ENCODE measurements at regions not wholly inside any gene's neighbourhood (a gene's known extent, or its start where the extent isn't known, plus 50 kb on each side); places are given as distances from the start of the nearest gene placed in this dataset.

DNA sequence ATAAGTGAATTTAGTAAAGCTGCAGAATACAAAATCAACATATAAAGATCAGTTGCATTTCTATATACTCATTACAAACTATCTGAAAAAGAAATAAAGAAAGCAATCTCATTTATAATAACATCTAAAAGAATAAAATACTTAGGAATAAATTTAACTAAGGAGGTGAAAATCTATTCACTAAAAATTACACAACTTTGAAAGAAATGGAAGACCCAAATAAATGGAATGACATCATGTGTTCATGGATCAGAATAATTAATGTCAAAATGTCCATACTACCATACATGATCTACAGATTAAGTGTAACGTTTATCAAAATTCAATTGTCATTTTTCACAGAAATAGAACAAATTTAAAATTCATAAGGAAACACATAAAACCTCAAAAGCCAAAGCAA is 194.9 kb downstream of the TINAG start:
- no peak overlapping the region for H3K27ac ChIP-seq (ENCODE audit: low read depth)
- DNase-seq (ENCODE audit: low spot score) (no peak), ATAC-seq (no peak)
- no peak overlapping the region for H2AFZ ChIP-seq
- Mint-ChIP-seq H3K9me3 (peaks cover 16% of the 10 kb centered on the region), H3K27ac (no peak overlapping the region), H3K4me3 (no peak overlapping the region), H3K36me3 (ENCODE audit: low read depth) (no peaks in the 10 kb centered on the region; the same call in 2 of the 3 replicates), H3K4me1 (no peaks in the 10 kb centered on the region), H3K27me3 (ENCODE audit: insufficient read depth, low read depth, poor library complexity) (peaks cover 1% of the 10 kb centered on the region)
- TF ChIP-seq, protein P1, sequence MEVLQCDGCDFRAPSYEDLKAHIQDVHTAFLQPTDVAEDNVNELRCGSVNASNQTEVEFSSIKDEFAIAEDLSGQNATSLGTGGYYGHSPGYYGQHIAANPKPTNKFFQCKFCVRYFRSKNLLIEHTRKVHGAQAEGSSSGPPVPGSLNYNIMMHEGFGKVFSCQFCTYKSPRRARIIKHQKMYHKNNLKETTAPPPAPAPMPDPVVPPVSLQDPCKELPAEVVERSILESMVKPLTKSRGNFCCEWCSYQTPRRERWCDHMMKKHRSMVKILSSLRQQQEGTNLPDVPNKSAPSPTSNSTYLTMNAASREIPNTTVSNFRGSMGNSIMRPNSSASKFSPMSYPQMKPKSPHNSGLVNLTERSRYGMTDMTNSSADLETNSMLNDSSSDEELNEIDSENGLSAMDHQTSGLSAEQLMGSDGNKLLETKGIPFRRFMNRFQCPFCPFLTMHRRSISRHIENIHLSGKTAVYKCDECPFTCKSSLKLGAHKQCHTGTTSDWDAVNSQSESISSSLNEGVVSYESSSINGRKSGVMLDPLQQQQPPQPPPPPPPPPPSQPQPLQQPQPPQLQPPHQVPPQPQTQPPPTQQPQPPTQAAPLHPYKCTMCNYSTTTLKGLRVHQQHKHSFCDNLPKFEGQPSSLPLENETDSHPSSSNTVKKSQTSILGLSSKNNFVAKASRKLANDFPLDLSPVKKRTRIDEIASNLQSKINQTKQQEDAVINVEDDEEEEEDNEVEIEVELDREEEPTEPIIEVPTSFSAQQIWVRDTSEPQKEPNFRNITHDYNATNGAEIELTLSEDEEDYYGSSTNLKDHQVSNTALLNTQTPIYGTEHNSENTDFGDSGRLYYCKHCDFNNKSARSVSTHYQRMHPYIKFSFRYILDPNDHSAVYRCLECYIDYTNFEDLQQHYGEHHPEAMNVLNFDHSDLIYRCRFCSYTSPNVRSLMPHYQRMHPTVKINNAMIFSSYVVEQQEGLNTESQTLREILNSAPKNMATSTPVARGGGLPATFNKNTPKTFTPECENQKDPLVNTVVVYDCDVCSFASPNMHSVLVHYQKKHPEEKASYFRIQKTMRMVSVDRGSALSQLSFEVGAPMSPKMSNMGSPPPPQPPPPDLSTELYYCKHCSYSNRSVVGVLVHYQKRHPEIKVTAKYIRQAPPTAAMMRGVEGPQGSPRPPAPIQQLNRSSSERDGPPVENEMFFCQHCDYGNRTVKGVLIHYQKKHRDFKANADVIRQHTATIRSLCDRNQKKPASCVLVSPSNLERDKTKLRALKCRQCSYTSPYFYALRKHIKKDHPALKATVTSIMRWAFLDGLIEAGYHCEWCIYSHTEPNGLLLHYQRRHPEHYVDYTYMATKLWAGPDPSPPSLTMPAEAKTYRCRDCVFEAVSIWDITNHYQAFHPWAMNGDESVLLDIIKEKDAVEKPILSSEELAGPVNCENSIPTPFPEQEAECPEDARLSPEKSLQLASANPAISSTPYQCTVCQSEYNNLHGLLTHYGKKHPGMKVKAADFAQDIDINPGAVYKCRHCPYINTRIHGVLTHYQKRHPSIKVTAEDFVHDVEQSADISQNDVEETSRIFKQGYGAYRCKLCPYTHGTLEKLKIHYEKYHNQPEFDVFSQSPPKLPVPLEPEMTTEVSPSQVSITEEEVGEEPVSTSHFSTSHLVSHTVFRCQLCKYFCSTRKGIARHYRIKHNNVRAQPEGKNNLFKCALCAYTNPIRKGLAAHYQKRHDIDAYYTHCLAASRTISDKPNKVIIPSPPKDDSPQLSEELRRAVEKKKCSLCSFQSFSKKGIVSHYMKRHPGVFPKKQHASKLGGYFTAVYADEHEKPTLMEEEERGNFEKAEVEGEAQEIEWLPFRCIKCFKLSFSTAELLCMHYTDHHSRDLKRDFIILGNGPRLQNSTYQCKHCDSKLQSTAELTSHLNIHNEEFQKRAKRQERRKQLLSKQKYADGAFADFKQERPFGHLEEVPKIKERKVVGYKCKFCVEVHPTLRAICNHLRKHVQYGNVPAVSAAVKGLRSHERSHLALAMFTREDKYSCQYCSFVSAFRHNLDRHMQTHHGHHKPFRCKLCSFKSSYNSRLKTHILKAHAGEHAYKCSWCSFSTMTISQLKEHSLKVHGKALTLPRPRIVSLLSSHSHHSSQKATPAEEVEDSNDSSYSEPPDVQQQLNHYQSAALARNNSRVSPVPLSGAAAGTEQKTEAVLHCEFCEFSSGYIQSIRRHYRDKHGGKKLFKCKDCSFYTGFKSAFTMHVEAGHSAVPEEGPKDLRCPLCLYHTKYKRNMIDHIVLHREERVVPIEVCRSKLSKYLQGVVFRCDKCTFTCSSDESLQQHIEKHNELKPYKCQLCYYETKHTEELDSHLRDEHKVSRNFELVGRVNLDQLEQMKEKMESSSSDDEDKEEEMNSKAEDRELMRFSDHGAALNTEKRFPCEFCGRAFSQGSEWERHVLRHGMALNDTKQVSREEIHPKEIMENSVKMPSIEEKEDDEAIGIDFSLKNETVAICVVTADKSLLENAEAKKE (CRISPR knock-in tag; IDR thresholded peaks at IDR 0.05) = no peak
- TF ChIP-seq, protein P2, sequence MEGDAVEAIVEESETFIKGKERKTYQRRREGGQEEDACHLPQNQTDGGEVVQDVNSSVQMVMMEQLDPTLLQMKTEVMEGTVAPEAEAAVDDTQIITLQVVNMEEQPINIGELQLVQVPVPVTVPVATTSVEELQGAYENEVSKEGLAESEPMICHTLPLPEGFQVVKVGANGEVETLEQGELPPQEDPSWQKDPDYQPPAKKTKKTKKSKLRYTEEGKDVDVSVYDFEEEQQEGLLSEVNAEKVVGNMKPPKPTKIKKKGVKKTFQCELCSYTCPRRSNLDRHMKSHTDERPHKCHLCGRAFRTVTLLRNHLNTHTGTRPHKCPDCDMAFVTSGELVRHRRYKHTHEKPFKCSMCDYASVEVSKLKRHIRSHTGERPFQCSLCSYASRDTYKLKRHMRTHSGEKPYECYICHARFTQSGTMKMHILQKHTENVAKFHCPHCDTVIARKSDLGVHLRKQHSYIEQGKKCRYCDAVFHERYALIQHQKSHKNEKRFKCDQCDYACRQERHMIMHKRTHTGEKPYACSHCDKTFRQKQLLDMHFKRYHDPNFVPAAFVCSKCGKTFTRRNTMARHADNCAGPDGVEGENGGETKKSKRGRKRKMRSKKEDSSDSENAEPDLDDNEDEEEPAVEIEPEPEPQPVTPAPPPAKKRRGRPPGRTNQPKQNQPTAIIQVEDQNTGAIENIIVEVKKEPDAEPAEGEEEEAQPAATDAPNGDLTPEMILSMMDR (conservative IDR thresholded peaks at IDR 0.05; ENCODE audit: low read depth in 2 of 2) = no peak
- no peak for TF ChIP-seq ZNF331 (CRISPR knock-in tag; IDR thresholded peaks at IDR 0.05; ENCODE audit: low read depth)
- TF ChIP-seq JUNB (IDR thresholded peaks at IDR 0.05; ENCODE audit: unreplicated experiment) = no peak
- no peaks in the 10 kb centered on the region for H3F3A ChIP-seq (replicated peaks; ENCODE audit: low read depth)
- no peaks in the 10 kb centered on the region for H3K27me3 ChIP-seq (ENCODE audit: insufficient read depth)
- no peaks in the 10 kb centered on the region for H4K20me1 ChIP-seq (replicated peaks; ENCODE audit: insufficient read depth)
- no peak overlapping the region for H3K4me2 ChIP-seq
- H3K36me3 ChIP-seq (ENCODE audit: insufficient read depth) = 0 out of 2 replicates have a peak, but pooled peaks cover 11% of the 10 kb centered on the region
- no peak overlapping the region for H3K4me3 ChIP-seq
- no peaks in the 10 kb centered on the region for H3K4me1 ChIP-seq (ENCODE audit: insufficient read depth)
- no peaks in the 10 kb centered on the region; the same call in 1 of the 2 replicates for H3K9me2 ChIP-seq (ENCODE audit: insufficient read depth)
- H3K79me2 ChIP-seq (replicated peaks; ENCODE audit: insufficient read depth) = no peaks in the 10 kb centered on the region

DNA sequence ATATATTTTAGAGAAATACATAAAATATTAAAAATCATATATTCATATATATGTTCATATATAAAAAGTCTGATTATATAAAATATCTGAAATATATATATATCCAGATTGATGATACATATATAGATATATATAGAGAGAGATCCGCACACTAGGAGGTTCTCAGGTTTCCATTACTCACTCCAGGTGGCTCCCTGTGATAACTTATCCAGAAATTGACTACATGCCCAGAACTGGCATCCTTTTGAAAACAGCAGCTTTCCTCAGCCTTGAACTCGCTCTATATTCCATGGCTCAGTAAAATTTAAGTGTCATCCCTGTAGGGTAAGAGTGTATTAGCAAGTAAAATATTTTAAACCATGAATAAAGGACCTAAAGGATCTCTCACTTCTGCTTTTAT is 206.8 kb downstream of the TINAG start:
- H3K9me3 Mint-ChIP-seq = no peaks in the 10 kb centered on the region
- H3K27ac Mint-ChIP-seq = no peak overlapping the region
- no peaks in the 10 kb centered on the region for H3F3A ChIP-seq (replicated peaks; ENCODE audit: low read depth)
- no peaks in the 10 kb centered on the region for H3K27me3 ChIP-seq (ENCODE audit: insufficient read depth)
- no peak overlapping the region for H2AFZ ChIP-seq
- no peaks in the 10 kb centered on the region for H3K36me3 ChIP-seq (ENCODE audit: insufficient read depth)
- no peaks in the 10 kb centered on the region for H3K4me1 ChIP-seq (ENCODE audit: insufficient read depth)
- no peak for DNase-seq (ENCODE audit: low spot score)
- no peak for ATAC-seq
- H3K9me2 ChIP-seq (ENCODE audit: insufficient read depth) = no peaks in the 10 kb centered on the region
- H3K4me1 Mint-ChIP-seq = no peaks in the 10 kb centered on the region
- H4K20me1 ChIP-seq (replicated peaks; ENCODE audit: insufficient read depth) = no peaks in the 10 kb centered on the region
- no peaks in the 10 kb centered on the region for H3K36me3 Mint-ChIP-seq (ENCODE audit: low read depth)
- H3K4me3 Mint-ChIP-seq = no peak overlapping the region
- H3K79me2 ChIP-seq (replicated peaks; ENCODE audit: insufficient read depth) = no peaks in the 10 kb centered on the region
- H3K4me3 ChIP-seq = no peak overlapping the region
- H3K27ac ChIP-seq (ENCODE audit: low read depth) = no peak overlapping the region
- H3K27me3 Mint-ChIP-seq (ENCODE audit: insufficient read depth, low read depth, poor library complexity) = peaks cover 2% of the 10 kb centered on the region
- H3K4me2 ChIP-seq = no peak overlapping the region
- TF ChIP-seq ZNF331 (CRISPR knock-in tag; IDR thresholded peaks at IDR 0.05; ENCODE audit: low read depth) = no peak
- TF ChIP-seq STAT1 (IDR thresholded peaks at IDR 0.05; ENCODE audit: unreplicated experiment) = no peak
- TF ChIP-seq EZH2phosphoT487 (IDR thresholded peaks at IDR 0.05; ENCODE audit: unreplicated experiment) = no peak
- TF ChIP-seq, protein P3, sequence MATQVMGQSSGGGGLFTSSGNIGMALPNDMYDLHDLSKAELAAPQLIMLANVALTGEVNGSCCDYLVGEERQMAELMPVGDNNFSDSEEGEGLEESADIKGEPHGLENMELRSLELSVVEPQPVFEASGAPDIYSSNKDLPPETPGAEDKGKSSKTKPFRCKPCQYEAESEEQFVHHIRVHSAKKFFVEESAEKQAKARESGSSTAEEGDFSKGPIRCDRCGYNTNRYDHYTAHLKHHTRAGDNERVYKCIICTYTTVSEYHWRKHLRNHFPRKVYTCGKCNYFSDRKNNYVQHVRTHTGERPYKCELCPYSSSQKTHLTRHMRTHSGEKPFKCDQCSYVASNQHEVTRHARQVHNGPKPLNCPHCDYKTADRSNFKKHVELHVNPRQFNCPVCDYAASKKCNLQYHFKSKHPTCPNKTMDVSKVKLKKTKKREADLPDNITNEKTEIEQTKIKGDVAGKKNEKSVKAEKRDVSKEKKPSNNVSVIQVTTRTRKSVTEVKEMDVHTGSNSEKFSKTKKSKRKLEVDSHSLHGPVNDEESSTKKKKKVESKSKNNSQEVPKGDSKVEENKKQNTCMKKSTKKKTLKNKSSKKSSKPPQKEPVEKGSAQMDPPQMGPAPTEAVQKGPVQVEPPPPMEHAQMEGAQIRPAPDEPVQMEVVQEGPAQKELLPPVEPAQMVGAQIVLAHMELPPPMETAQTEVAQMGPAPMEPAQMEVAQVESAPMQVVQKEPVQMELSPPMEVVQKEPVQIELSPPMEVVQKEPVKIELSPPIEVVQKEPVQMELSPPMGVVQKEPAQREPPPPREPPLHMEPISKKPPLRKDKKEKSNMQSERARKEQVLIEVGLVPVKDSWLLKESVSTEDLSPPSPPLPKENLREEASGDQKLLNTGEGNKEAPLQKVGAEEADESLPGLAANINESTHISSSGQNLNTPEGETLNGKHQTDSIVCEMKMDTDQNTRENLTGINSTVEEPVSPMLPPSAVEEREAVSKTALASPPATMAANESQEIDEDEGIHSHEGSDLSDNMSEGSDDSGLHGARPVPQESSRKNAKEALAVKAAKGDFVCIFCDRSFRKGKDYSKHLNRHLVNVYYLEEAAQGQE (IDR thresholded peaks at IDR 0.05; ENCODE audit: unreplicated experiment) = no peak
- TF ChIP-seq JUNB (IDR thresholded peaks at IDR 0.05; ENCODE audit: unreplicated experiment) = no peak
- TF ChIP-seq NANOG (IDR thresholded peaks at IDR 0.05; ENCODE audit: borderline replicate concordance) = no peak
- TF ChIP-seq, protein P4, sequence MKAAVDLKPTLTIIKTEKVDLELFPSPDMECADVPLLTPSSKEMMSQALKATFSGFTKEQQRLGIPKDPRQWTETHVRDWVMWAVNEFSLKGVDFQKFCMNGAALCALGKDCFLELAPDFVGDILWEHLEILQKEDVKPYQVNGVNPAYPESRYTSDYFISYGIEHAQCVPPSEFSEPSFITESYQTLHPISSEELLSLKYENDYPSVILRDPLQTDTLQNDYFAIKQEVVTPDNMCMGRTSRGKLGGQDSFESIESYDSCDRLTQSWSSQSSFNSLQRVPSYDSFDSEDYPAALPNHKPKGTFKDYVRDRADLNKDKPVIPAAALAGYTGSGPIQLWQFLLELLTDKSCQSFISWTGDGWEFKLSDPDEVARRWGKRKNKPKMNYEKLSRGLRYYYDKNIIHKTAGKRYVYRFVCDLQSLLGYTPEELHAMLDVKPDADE (IDR thresholded peaks at IDR 0.05) = no peak
